ENCODE measurements at regions not wholly inside any gene's neighbourhood (a gene's known extent, or its start where the extent isn't known, plus 50 kb on each side); places are given as distances from the start of the nearest gene placed in this dataset.

DNA sequence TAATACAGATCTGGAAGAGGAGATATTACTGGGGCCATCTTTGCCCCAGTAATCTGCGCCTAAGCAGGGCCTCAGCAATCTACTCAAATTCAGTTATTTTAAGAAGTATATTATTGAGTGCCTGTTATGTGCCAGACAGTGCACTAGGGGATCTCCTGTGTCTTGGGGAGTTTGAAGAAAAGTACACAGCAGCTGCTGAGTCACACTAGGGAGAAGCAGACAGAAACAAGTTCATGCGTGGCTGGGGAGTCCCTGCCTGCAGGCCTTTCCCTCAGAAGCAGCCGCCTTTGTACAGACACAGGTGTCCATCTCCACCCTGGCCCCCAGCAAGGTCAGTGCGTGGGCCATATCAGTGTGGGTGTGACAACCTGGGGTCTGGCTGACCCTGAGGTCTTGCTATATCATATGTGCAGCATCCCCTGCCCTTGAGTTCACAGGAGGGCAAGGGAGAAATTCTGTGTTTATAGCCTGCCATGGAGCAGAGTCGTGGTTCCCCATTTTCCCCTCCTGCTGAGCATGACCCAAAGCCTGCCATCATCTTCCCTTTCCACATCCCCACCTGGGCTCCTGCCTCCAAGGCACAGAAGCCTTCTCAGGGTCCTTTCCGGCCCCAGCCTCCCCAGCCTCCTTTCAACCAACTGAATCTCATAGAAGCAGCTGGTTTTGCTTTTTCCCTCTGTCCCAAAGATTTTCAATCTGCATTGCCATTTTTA, 229.9 kb upstream of the SDK2 start:
- Histone ChIP-seq H3K27me3 (ENCODE audit: control insufficient read depth, insufficient read depth, low read length) (no peaks in the 10 kb centered on the region), H3K36me3 (ENCODE audit: control insufficient read depth, insufficient read depth, low read length) (no peaks in the 10 kb centered on the region), H3K4me1 (ENCODE audit: control insufficient read depth, insufficient read depth, low read length) (no peaks in the 10 kb centered on the region), H3K4me3 (ENCODE audit: low read length) (no peak overlapping the region), H3K9ac (ENCODE audit: low read length) (no peak overlapping the region), H3K9me3 (ENCODE audit: control insufficient read depth, low read length) (no peaks in the 10 kb centered on the region)

DNA sequence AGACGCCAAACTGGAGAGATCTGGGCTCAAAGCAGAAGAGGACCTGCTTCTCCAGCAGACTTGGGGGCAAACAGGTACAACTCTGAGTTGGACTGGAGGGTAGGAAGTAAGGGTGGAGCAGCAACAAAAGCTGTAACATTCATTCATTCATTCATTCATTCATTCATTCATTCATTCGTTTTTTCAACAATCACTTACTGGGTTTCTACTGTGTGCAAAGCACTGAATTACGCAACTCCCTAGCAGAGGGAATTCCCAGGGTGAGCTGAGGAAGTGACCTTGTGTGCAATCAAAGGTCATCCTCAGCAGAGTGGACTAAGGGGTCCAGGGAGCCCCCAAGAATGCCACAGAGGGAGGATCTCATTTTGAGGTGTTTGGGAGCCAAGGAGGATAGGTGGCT, 231.1 kb upstream of the SDK2 start:
- Histone ChIP-seq H3K27me3 (ENCODE audit: control insufficient read depth, insufficient read depth, low read length) (no peaks in the 10 kb centered on the region), H3K36me3 (ENCODE audit: control insufficient read depth, insufficient read depth, low read length) (no peaks in the 10 kb centered on the region), H3K4me1 (ENCODE audit: control insufficient read depth, insufficient read depth, low read length) (no peaks in the 10 kb centered on the region), H3K9ac (ENCODE audit: low read length) (no peak overlapping the region), H3K9me3 (ENCODE audit: control insufficient read depth, low read length) (no peaks in the 10 kb centered on the region), H3K4me3 (ENCODE audit: low read length) (no peak overlapping the region)

DNA sequence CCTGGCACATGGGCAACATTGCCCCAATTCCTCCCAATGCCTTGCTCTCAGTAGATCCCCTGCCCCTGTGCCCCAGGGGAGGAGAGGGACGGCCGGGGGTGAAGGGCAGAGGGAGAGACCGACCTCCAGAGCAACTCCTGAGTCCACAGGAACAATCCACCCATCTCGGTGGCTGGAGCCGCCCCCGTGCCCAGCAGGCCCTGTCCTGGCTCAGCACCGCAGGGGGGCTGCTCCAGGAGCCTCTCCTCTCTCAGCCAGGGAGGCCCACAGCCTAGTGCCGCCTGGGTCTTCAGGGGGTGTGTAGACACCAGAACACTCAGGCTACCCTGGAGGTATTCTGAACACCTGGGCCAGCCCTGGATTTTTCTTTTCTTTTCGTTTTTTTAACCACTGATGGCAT, 233.7 kb upstream of the SDK2 start:
- no peak overlapping the region for H3K9ac ChIP-seq (ENCODE audit: low read length)
- no peaks in the 10 kb centered on the region for H3K9me3 ChIP-seq (ENCODE audit: control insufficient read depth, low read length)
- no peaks in the 10 kb centered on the region for H3K27me3 ChIP-seq (ENCODE audit: control insufficient read depth, insufficient read depth, low read length)
- no peaks in the 10 kb centered on the region for H3K4me1 ChIP-seq (ENCODE audit: control insufficient read depth, insufficient read depth, low read length)
- no peak overlapping the region for H3K4me3 ChIP-seq (ENCODE audit: low read length)
- no peaks in the 10 kb centered on the region for H3K36me3 ChIP-seq (ENCODE audit: control insufficient read depth, insufficient read depth, low read length)

DNA sequence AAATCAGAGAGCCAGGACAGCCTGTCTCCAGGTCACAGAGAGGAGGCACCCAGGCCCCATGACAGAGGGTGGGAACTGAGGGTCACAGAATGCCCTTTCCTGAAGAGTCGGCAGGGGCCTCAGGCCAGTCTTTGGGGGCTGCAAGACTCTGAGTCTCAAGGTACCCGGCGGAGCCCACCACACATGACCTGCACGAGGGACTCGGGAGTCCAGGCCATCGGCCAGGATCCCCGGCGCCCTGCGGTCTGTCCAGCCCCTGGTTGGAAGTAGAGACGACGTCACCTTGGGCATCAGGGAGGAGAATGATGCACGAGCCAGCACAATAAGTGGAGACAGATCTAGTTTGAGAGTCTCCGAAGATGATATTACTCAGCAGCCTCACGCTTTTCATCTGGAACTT, 234.7 kb upstream of the SDK2 start:
- H3K9me3 ChIP-seq (ENCODE audit: control insufficient read depth, low read length), result no peaks in the 10 kb centered on the region
- H3K4me1 ChIP-seq (ENCODE audit: control insufficient read depth, insufficient read depth, low read length), result peaks cover 2% of the 10 kb centered on the region
- H3K27me3 ChIP-seq (ENCODE audit: control insufficient read depth, insufficient read depth, low read length), result no peaks in the 10 kb centered on the region
- no peaks in the 10 kb centered on the region for H3K36me3 ChIP-seq (ENCODE audit: control insufficient read depth, insufficient read depth, low read length)
- no peak overlapping the region for H3K4me3 ChIP-seq (ENCODE audit: low read length)
- no peak overlapping the region for H3K9ac ChIP-seq (ENCODE audit: low read length)

DNA sequence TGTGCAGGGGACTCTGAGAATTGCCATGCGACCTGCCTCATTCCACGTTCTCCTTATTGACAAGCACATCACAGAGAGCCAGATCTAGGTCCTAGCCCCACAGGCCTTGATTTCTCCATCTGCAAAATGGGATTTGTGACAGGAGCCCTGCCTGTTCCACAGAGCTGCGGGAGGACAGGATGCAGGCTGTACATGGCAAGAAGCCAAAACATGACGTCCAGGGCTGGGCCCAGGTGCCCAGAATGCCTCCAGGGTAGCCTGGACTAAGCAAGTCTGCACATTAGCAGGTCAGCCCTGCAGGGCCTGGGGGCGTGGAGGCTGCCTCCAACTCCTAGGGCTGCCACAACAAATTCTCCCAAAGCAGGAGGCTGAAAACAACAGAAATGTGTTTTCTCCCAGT, 235.7 kb upstream of the SDK2 start:
- Histone ChIP-seq H3K9me3 (ENCODE audit: control insufficient read depth, low read length) (no peaks in the 10 kb centered on the region), H3K4me1 (ENCODE audit: control insufficient read depth, insufficient read depth, low read length) (peaks cover 7% of the 10 kb centered on the region), H3K27me3 (ENCODE audit: control insufficient read depth, insufficient read depth, low read length) (no peaks in the 10 kb centered on the region), H3K4me3 (ENCODE audit: low read length) (no peak overlapping the region), H3K36me3 (ENCODE audit: control insufficient read depth, insufficient read depth, low read length) (no peaks in the 10 kb centered on the region), H3K9ac (ENCODE audit: low read length) (no peak overlapping the region)

DNA sequence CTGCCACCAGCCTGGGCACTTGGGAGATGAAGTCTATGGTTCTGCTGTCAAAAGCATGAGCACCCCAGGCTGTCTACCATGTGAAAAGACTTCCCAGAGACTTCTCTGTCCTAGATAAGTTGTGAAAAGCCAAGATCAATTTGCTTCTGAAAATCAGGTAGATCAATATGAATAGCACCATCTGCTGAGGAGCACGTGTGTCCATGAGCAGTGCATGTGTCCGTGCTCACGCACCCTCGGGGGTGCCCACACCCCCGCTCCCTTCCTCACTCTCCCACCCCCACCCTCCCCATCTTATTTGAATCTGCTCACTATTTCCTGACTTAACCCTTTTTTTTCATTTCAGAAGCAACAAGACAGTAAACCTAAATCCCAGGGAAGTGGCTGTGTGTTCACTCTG, 238.3 kb upstream of the SDK2 start:
- no peaks in the 10 kb centered on the region for H3K27me3 ChIP-seq (ENCODE audit: control insufficient read depth, insufficient read depth, low read length)
- no peaks in the 10 kb centered on the region for H3K36me3 ChIP-seq (ENCODE audit: control insufficient read depth, insufficient read depth, low read length)
- no peaks in the 10 kb centered on the region for H3K9me3 ChIP-seq (ENCODE audit: control insufficient read depth, low read length)
- no peak overlapping the region for H3K9ac ChIP-seq (ENCODE audit: low read length)
- peaks cover 7% of the 10 kb centered on the region for H3K4me1 ChIP-seq (ENCODE audit: control insufficient read depth, insufficient read depth, low read length)
- no peak overlapping the region for H3K4me3 ChIP-seq (ENCODE audit: low read length)

DNA sequence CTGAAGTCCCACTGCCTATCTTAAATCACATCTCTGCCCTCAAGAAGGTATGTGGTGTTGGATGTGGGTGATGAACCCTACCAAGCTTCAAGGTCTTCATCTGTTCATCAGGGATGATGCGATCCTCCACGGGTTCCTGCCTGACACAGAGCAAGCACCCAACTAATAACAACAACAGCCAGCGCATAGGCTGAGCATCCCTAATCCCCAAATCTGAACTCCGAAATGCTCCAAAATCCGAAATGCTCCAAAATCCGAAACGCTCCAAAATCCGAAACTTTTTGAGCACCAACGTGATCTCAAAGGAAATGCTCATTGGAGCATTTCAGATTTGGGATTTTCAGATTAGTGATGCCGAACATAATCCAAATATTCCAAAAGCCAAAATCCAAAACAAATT, 238.9 kb upstream of the SDK2 start:
- no peaks in the 10 kb centered on the region for H3K36me3 ChIP-seq (ENCODE audit: control insufficient read depth, insufficient read depth, low read length)
- peaks cover 7% of the 10 kb centered on the region for H3K4me1 ChIP-seq (ENCODE audit: control insufficient read depth, insufficient read depth, low read length)
- H3K9ac ChIP-seq (ENCODE audit: low read length), result no peak overlapping the region
- no peaks in the 10 kb centered on the region for H3K9me3 ChIP-seq (ENCODE audit: control insufficient read depth, low read length)
- H3K4me3 ChIP-seq (ENCODE audit: low read length), result no peak overlapping the region
- H3K27me3 ChIP-seq (ENCODE audit: control insufficient read depth, insufficient read depth, low read length), result no peaks in the 10 kb centered on the region

DNA sequence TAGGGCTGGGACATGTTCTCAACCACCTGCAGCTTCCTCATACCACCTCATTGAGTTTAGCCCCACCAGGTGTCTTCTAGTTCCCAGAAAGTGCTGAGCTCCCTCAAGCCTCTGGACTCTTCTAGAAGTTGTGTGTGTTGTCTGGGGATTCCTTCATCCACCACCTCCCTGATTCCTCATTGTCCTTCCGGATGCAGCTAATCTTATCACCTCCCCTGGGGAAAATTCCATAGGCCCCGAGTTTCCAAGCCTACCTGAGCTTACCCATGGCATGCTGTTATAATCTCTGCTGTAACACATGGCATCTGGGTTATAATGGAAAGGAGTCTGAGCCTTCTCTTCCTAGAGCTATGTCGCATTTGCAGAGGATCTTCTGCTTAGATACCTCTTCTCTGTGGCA, 243.5 kb upstream of the SDK2 start:
- Histone ChIP-seq H3K9ac (ENCODE audit: low read length) (no peak overlapping the region), H3K4me3 (ENCODE audit: low read length) (no peak overlapping the region), H3K36me3 (ENCODE audit: control insufficient read depth, insufficient read depth, low read length) (no peaks in the 10 kb centered on the region), H3K4me1 (ENCODE audit: control insufficient read depth, insufficient read depth, low read length) (peaks cover 7% of the 10 kb centered on the region), H3K27me3 (ENCODE audit: control insufficient read depth, insufficient read depth, low read length) (no peaks in the 10 kb centered on the region), H3K9me3 (ENCODE audit: control insufficient read depth, low read length) (no peaks in the 10 kb centered on the region)

DNA sequence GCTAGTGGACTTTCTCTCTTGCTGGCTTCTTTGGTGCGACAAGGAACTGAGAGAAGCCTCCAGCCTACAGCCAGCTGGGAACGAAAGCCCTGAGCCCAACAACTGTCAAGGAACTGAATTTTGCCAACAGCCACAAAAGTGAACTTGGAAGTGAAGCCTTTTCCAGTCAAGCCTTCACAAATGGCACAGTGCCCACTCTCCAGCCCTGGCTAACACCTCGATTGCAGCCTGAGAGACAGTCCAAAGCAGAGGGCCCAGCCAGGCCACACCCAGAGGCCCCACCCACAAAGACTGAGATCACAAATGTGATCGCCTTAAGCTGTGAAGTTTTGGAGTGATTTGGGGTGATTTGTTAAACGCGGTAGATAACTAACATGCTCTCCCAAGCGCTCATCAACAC, 244.6 kb upstream of the SDK2 start:
- H3K36me3 ChIP-seq (ENCODE audit: control insufficient read depth, insufficient read depth, low read length), result no peaks in the 10 kb centered on the region

DNA sequence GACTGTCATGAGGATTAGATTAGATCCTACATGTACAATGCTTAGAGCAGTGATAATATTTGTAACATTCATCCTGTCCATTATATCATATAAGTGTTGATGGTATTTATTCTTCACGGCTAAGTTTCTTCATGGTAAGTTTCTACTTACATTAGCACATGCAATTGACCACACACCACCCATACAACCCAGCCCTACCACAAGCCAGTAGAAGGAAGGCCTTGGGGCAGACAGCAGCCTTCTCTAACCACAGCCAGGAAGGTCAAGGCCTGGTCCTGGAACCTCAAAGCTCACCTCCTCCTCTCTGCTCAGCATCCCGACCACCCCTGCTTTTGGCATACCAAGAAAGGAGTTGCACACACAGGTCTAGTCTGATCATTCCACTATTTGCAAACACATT, 245.2 kb upstream of the SDK2 start:
- Histone ChIP-seq H3K27me3 (ENCODE audit: control insufficient read depth, insufficient read depth, low read length) (no peaks in the 10 kb centered on the region), H3K9ac (ENCODE audit: low read length) (no peak overlapping the region), H3K9me3 (ENCODE audit: control insufficient read depth, low read length) (no peaks in the 10 kb centered on the region), H3K4me3 (ENCODE audit: low read length) (no peak overlapping the region), H3K36me3 (ENCODE audit: control insufficient read depth, insufficient read depth, low read length) (no peaks in the 10 kb centered on the region), H3K4me1 (ENCODE audit: control insufficient read depth, insufficient read depth, low read length) (no peaks in the 10 kb centered on the region)

More for the DNA sequence above, 244.6 kb upstream of the SDK2 start:
- Histone ChIP-seq H3K9ac (ENCODE audit: low read length) (no peak overlapping the region), H3K4me3 (ENCODE audit: low read length) (no peak overlapping the region), H3K9me3 (ENCODE audit: control insufficient read depth, low read length) (no peaks in the 10 kb centered on the region), H3K4me1 (ENCODE audit: control insufficient read depth, insufficient read depth, low read length) (peaks cover 6% of the 10 kb centered on the region), H3K27me3 (ENCODE audit: control insufficient read depth, insufficient read depth, low read length) (no peaks in the 10 kb centered on the region)

DNA sequence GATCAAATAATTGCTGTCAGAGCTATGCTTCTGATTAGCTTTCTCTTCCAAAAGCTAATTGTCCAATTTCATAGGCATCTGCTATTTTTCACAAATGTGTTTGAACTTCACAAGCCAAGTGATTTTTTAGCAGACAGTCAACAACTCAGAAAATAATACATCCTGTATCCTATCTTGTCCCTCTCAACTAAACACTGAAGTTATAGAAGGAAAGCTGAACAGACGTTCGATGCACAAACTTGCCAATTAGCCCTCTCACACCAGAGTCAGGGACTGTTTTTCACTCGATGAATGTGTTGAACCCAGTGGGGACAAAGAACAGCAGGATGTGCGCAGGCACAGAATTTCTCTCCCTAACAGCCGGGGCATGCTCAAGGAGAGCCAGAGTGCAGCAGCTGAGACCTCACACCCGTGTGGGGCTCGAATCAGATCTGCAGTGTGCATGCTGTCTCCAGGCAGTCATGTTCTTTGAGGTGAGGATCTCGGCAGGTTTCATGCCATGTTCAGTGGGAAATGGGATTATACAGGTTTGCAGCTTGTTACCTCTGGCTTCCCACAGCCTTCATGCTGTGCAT, 246.7 kb upstream of the SDK2 start:
- Histone ChIP-seq H3K27me3 (ENCODE audit: control insufficient read depth, insufficient read depth, low read length) (no peaks in the 10 kb centered on the region), H3K36me3 (ENCODE audit: control insufficient read depth, insufficient read depth, low read length) (no peaks in the 10 kb centered on the region), H3K9me3 (ENCODE audit: control insufficient read depth, low read length) (no peaks in the 10 kb centered on the region), H3K4me1 (ENCODE audit: control insufficient read depth, insufficient read depth, low read length) (no peaks in the 10 kb centered on the region), H3K4me3 (ENCODE audit: low read length) (no peak overlapping the region), H3K9ac (ENCODE audit: low read length) (no peak overlapping the region)

DNA sequence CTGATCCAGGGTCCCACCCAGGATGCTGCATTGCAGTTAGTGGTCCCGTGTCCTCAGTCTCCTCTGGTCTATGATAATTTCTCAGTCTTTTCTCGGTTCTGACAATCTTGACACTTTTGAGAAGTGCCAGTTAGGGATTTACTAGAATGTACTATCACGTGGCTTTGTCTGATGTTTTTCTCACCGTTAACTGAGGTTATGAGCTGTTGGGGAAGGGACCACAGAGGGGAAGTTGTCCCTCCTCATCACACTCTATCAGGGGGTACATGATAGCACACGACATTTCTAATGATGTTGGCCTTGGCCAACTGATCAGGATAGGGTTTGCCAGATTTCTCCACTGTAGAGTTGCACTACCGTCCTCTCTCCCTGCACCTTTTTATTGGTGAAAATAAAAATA, 250.9 kb upstream of the SDK2 start:
- Histone ChIP-seq H3K27me3 (ENCODE audit: control insufficient read depth, insufficient read depth, low read length) (no peaks in the 10 kb centered on the region), H3K36me3 (ENCODE audit: control insufficient read depth, insufficient read depth, low read length) (no peaks in the 10 kb centered on the region), H3K9me3 (ENCODE audit: control insufficient read depth, low read length) (no peaks in the 10 kb centered on the region), H3K4me1 (ENCODE audit: control insufficient read depth, insufficient read depth, low read length) (no peaks in the 10 kb centered on the region), H3K4me3 (ENCODE audit: low read length) (no peak overlapping the region), H3K9ac (ENCODE audit: low read length) (no peak overlapping the region)

DNA sequence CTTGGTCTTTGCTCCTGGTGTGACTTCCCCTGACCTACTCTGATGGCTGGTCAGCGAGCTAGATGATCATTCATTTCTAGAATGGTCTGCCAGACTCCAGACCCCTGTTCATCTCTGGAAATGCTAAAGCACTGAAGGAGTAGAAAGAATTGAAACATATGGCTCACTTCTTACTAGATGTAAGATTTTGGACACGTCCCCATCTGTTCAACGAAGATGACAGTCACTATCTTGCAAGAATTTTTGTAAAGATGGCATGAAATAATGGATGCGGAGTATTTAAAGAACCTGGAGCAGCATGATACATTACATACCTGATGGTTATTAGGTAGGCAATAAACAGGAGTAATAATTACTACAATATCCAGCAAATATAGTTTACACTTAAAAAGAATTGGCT, 252.7 kb upstream of the SDK2 start:
- H3K9ac ChIP-seq (ENCODE audit: low read length), result no peak overlapping the region
- peaks cover 11% of the 10 kb centered on the region for H3K4me1 ChIP-seq (ENCODE audit: control insufficient read depth, insufficient read depth, low read length)
- H3K9me3 ChIP-seq (ENCODE audit: control insufficient read depth, low read length), result no peaks in the 10 kb centered on the region
- H3K27me3 ChIP-seq (ENCODE audit: control insufficient read depth, insufficient read depth, low read length), result no peaks in the 10 kb centered on the region
- H3K4me3 ChIP-seq (ENCODE audit: low read length), result no peak overlapping the region
- H3K36me3 ChIP-seq (ENCODE audit: control insufficient read depth, insufficient read depth, low read length), result no peaks in the 10 kb centered on the region
